ENCODE measurements at regions not wholly inside any gene's neighbourhood (a gene's known extent, or its start where the extent isn't known, plus 50 kb on each side); places are given as distances from the start of the nearest gene placed in this dataset.

DNA sequence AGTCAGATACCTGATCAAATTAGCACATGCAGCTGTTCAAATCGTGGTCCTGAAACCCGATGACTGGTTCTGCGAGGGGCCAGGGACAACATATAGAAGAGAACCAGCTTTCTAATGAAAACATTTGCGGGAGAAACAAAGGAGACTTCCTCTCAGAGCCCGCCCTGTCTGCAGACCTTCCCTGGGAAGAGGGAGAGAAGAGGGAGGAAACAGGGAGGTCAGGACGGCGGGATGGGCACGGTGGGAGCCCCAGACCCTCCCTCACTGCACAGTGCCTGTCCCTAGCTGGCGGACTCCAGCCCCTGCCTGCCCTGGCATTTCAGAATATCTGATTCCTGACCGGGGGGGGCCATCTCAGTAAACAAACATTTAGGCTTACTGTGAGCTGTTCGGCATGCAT is 317.3 kb downstream of the FOXL1 start:
- no peak overlapping the region for H3K27ac ChIP-seq
- ATAC-seq, result no peak
- no peak for DNase-seq
- peaks cover 0 to 2% (median 0%) of the 10 kb centered on the region in 12 donors for H3K4me1 ChIP-seq
- no peak overlapping the region for H3K4me3 ChIP-seq
- H3K9me3 ChIP-seq, result no peaks in the 10 kb centered on the region
- H3K27me3 ChIP-seq, result no peaks in the 10 kb centered on the region
- TF ChIP-seq POLR2A (IDR thresholded peaks at IDR 0.05), result no peak
- TF ChIP-seq, protein P1, sequence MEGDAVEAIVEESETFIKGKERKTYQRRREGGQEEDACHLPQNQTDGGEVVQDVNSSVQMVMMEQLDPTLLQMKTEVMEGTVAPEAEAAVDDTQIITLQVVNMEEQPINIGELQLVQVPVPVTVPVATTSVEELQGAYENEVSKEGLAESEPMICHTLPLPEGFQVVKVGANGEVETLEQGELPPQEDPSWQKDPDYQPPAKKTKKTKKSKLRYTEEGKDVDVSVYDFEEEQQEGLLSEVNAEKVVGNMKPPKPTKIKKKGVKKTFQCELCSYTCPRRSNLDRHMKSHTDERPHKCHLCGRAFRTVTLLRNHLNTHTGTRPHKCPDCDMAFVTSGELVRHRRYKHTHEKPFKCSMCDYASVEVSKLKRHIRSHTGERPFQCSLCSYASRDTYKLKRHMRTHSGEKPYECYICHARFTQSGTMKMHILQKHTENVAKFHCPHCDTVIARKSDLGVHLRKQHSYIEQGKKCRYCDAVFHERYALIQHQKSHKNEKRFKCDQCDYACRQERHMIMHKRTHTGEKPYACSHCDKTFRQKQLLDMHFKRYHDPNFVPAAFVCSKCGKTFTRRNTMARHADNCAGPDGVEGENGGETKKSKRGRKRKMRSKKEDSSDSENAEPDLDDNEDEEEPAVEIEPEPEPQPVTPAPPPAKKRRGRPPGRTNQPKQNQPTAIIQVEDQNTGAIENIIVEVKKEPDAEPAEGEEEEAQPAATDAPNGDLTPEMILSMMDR (IDR thresholded peaks at IDR 0.05), result no peak
- WGBS, 4 donors, result 56 to 66% (median 65%) methylated on average over 11 of the region's 11 CpGs
- no peaks in the 10 kb centered on the region for H3K36me3 ChIP-seq
- intact Hi-C loops (cut with DNase I), result no loop called here

DNA sequence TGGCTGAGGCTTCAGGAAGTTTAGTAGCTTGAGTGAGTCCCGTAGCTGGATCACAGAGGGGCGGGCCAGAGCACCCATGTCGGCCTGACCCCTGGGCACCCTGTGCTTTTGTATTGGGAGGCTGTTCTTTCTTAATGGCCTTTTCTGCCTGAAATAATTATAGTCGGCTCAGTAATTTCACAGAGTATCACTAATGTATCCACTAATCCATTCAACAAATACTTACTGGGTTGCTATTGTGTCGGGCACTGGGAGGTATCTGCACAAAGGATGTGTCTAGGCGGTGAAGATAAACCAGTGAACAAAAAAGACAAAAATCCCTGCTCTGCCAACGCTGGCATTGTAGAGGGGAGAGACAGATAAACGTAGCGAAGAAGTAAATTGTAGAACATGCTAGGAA is 318.6 kb downstream of the FOXL1 start:
- Histone ChIP-seq H3K27ac (no peak overlapping the region), H3K4me3 (no peak overlapping the region), H3K27me3 (no peaks in the 10 kb centered on the region), H3K4me1 (no peaks in the 10 kb centered on the region), H3K36me3 (no peaks in the 10 kb centered on the region), H3K9me3 (no peaks in the 10 kb centered on the region)
- WGBS, 4 donors, result 89 to 97% (median 93%) methylated on average over 9 of the region's 9 CpGs
- ATAC-seq, result no peak
- no peak for DNase-seq
- intact Hi-C loops (cut with DNase I), result no loop called here
- TF ChIP-seq, protein P1 (IDR thresholded peaks at IDR 0.05), result no peak
- TF ChIP-seq POLR2A (IDR thresholded peaks at IDR 0.05), result no peak

DNA sequence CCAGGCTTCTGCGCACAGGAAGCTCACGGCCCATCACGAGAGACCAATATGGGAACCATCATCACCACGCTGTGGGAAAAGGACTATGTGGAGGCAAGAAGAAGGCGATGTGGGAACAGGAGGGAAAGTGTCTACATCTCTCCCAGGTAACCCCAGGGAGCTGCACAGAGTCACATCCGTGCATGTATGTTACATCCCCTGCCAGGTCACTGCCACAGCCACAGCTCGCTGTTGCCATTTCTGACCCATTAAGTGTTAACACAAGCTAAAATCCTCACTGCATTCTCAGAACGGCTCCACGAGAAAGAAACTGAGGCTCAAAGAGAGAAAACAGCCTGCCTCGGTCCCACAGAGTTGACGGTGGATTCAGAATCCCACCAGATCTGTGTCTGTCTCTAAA is 319.1 kb downstream of the FOXL1 start:
- Histone ChIP-seq H3K27me3 (no peaks in the 10 kb centered on the region), H3K36me3 (no peaks in the 10 kb centered on the region), H3K27ac (no peak overlapping the region), H3K4me3 (no peak overlapping the region), H3K9me3 (no peaks in the 10 kb centered on the region), H3K4me1 (no peaks in the 10 kb centered on the region)
- TF ChIP-seq, protein P1 (IDR thresholded peaks at IDR 0.05), result no peak
- TF ChIP-seq POLR2A (IDR thresholded peaks at IDR 0.05), result no peak
- intact Hi-C loops (cut with DNase I), result no loop called here
- ATAC-seq (no peak), DNase-seq (no peak)
- WGBS, 4 donors, result 91 to 95% (median 93%) methylated on average over 11 of the region's 11 CpGs

DNA sequence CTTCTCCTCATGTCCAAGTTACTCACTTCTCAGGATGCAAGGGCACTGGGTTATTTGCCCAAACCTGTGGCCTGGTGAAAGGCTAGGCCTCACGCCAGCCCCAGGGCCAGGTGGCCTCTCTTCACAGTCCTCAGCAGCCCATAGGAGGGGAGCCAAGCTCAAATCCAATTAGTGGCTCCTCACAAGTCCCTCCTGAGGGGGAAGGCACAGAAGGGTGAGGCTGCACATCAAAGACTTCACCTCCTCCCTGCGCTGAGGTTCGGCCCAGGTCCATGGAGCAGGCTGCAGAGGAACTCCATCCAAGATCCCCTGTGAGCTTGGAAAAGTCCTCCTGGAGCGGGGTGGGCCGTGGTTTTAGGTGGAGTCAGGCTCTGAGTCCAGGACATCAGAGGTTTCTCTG is 320.0 kb downstream of the FOXL1 start:
- no peaks in the 10 kb centered on the region for H3K4me1 ChIP-seq
- no peaks in the 10 kb centered on the region for H3K36me3 ChIP-seq
- ATAC-seq (no peak), DNase-seq (no peak)
- TF ChIP-seq POLR2A (IDR thresholded peaks at IDR 0.05), result no peak
- TF ChIP-seq, protein P1 (IDR thresholded peaks at IDR 0.05), result no peak
- H3K4me3 ChIP-seq, result no peak overlapping the region
- H3K9me3 ChIP-seq, result no peaks in the 10 kb centered on the region
- WGBS, 4 donors, result 90 to 100% (median 96%) methylated on average over 5 of the region's 5 CpGs
- H3K27ac ChIP-seq, result no peak overlapping the region
- intact Hi-C loops (cut with DNase I), result no loop called here
- no peaks in the 10 kb centered on the region for H3K27me3 ChIP-seq

Data from heart left ventricle (tissue), 16 donors.